NT2/D1 (cell line): ENCODE measurements at regions not wholly inside any gene's neighbourhood (a gene's known extent, or its start where the extent isn't known, plus 50 kb on each side); places are given as distances from the start of the nearest gene placed in this dataset.

ENCODE experiments used
- YY1 ChIP-seq: IDR thresholded peaks from 2 replicates; pipeline ENCODE4 v1.6.1; 2011; ENCODE audit not compliant: insufficient read length, insufficient read depth
- ZNF274 ChIP-seq: IDR thresholded peaks from 2 replicates; pipeline ENCODE4 v1.6.1; 2011; ENCODE audit warnings: mild to moderate bottlenecking, low read depth, low read length

DNA sequence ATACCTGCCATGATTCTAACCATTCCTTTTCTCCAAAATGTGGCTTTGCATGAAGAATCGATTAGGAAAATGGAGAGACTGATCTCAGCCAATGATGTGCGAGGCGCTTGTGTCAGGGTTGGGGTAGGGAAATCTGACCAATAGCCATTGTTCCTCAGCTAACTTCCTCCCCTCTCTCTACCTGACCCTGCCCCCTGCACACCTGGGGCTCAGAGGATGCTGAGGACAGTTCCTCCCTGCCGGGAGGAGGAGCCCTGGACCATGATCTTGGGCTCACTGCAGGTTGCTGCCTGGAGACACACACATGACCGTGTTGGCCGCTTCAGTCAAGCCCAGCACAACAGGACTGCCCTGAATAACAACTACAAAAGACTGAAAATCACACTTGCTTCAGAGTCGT lies 119.8 kb upstream of the SFSWAP start:
- TF ChIP-seq YY1, result no peak
- no peak for TF ChIP-seq ZNF274
